Chondrocyte (in vitro differentiated cells): ENCODE measurements at regions not wholly inside any gene's neighbourhood (a gene's known extent, or its start where the extent isn't known, plus 50 kb on each side); places are given as distances from the start of the nearest gene placed in this dataset.

Source experiments
- DNase-seq: peaks from one replicate; pipeline ENCODE4 v3.0.0; 2021; ENCODE audit warnings: mixed read lengths, low spot score
- H3K27ac Mint-ChIP-seq: one replicate; pipeline ENCODE4 v1.8.0; 2021; ENCODE audit warnings: mild to moderate bottlenecking, moderate library complexity, mixed read lengths; ENCODE audit not compliant: unreplicated experiment
- H3K27me3 Mint-ChIP-seq: 2 replicates; pipeline ENCODE4 v1.8.0; 2021; ENCODE audit warnings: low read depth, mixed read lengths
- H3K36me3 Mint-ChIP-seq: 2 replicates; pipeline ENCODE4 v1.8.0; 2021; ENCODE audit warnings: low read depth, mixed read lengths
- H3K4me1 Mint-ChIP-seq: 2 replicates; pipeline ENCODE4 v1.8.0; 2021; ENCODE audit warnings: low read depth, mild to moderate bottlenecking, mixed read lengths
- H3K4me3 Mint-ChIP-seq: one replicate; pipeline ENCODE4 v1.8.0; 2021; ENCODE audit warnings: mild to moderate bottlenecking, moderate library complexity, mixed read lengths; ENCODE audit not compliant: unreplicated experiment
- H3K9me3 Mint-ChIP-seq: 2 replicates; pipeline ENCODE4 v1.8.0; 2021; ENCODE audit warnings: low read depth, mixed read lengths
- CTCF ChIP-seq: fragments of 200-600 bp; sonication (generic); IDR thresholded peaks from 2 replicates; pipeline ENCODE4 v1.5.0; 2021; ENCODE audit warnings: antibody characterized with exemption, mild to moderate bottlenecking, moderate library complexity

- Mint-ChIP-seq H3K36me3 (no peaks in the 10 kb centered on the region), H3K4me3 (no peak overlapping the region), H3K27me3 (no peaks in the 10 kb centered on the region), H3K4me1 (peaks cover 16% of the 10 kb centered on the region), H3K9me3 (no peaks in the 10 kb centered on the region), H3K27ac (peak overlapping the region; percentile 86)
- no peak for DNase-seq
- TF ChIP-seq CTCF, result no peak
Measured at GRCh38 chr6:54595844-54596243, 250.7 kb upstream of the FAM83B start.

GRCh38 chr6:54598787-54599313 is 247.7 kb upstream of the FAM83B start:
- no peak for TF ChIP-seq CTCF
- no peak overlapping the region for H3K27ac Mint-ChIP-seq
- H3K27me3 Mint-ChIP-seq, result no peaks in the 10 kb centered on the region
- DNase-seq, result no peak
- no peak overlapping the region for H3K4me3 Mint-ChIP-seq
- no peaks in the 10 kb centered on the region for H3K9me3 Mint-ChIP-seq
- H3K36me3 Mint-ChIP-seq, result no peaks in the 10 kb centered on the region
- H3K4me1 Mint-ChIP-seq, result peaks cover 16% of the 10 kb centered on the region

GRCh38 chr6:54601600-54602300 is 244.8 kb upstream of the FAM83B start:
- Mint-ChIP-seq H3K4me3 (no peak overlapping the region), H3K27me3 (no peaks in the 10 kb centered on the region), H3K4me1 (no peaks in the 10 kb centered on the region), H3K9me3 (peaks cover 7% of the 10 kb centered on the region), H3K27ac (no peak overlapping the region), H3K36me3 (no peaks in the 10 kb centered on the region)
- DNase-seq, result no peak
- TF ChIP-seq CTCF, result no peak

GRCh38 chr6:54602591-54602990 is 244.0 kb upstream of the FAM83B start:
- TF ChIP-seq CTCF, result no peak
- H3K9me3 Mint-ChIP-seq, result peaks cover 7% of the 10 kb centered on the region
- no peak overlapping the region for H3K27ac Mint-ChIP-seq
- no peaks in the 10 kb centered on the region for H3K4me1 Mint-ChIP-seq
- no peaks in the 10 kb centered on the region for H3K36me3 Mint-ChIP-seq
- H3K27me3 Mint-ChIP-seq, result no peaks in the 10 kb centered on the region
- H3K4me3 Mint-ChIP-seq, result no peak overlapping the region
- no peak for DNase-seq

- no peak for DNase-seq
- TF ChIP-seq CTCF, result no peak
- peaks cover 10% of the 10 kb centered on the region for H3K9me3 Mint-ChIP-seq
- H3K27me3 Mint-ChIP-seq, result no peaks in the 10 kb centered on the region
- H3K27ac Mint-ChIP-seq, result no peak overlapping the region
- no peaks in the 10 kb centered on the region for H3K36me3 Mint-ChIP-seq
- H3K4me1 Mint-ChIP-seq, result peaks cover 12% of the 10 kb centered on the region
- H3K4me3 Mint-ChIP-seq, result no peak overlapping the region
Measured at GRCh38 chr6:54609981-54610380, 236.6 kb upstream of the FAM83B start.
